Hematopoietic multipotent progenitor cell treated with erythropoietin and hydrocortisone succinate and interleukin-3 and kit ligand, for 6 days (in vitro differentiated cells): ENCODE measurements at regions not wholly inside any gene's neighbourhood (a gene's known extent, or its start where the extent isn't known, plus 50 kb on each side); places are given as distances from the start of the nearest gene placed in this dataset.

Experiments
- DNase-seq: peaks from one replicate; pipeline ENCODE4 v3.0.0-alpha.2; 2015

- DNase-seq, result no peak
These were observed 54.1 kb upstream of the DTNBP1 start for GRCh38 chr6:15716889-15717288.

DNA sequence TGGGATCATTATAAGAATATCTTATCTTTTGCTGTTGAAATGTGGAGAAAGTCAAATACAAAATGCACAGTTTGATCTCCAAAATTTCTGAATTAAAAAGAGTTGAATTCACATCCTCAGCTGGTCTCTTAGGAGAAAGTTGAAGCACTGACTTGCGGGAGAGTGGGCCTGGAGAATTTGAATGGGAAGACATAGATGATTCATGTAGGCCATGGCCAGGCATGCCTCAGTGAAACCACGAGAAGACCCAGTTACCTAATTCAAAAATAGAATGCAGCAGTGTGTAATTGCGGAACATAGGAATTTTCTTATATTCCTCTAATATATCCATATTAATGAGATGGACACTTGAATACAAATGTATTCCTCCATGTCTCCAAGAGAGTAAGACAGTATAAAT is 53.0 kb upstream of the DTNBP1 start:
- DNase-seq, result no peak

DNA sequence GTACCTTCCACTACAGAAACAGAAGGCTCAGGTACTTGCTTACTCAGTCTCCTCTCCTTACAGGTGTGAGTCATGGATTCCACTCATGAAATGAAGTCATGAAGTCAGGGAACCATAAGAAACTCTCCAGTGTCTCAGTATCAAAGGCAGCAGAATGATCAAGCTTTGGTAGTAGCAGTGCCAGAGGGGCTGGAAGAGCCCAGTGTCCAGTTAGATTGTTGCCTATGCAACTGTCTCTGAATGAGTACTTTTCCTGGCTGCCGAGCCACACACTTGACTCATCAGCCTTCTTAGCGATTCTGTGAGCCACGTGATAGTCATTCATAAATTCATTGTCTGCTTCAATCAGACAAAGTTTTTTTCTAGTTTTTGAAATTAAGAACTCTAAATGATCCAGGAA is 52.2 kb upstream of the DTNBP1 start:
- no peak for DNase-seq

DNA sequence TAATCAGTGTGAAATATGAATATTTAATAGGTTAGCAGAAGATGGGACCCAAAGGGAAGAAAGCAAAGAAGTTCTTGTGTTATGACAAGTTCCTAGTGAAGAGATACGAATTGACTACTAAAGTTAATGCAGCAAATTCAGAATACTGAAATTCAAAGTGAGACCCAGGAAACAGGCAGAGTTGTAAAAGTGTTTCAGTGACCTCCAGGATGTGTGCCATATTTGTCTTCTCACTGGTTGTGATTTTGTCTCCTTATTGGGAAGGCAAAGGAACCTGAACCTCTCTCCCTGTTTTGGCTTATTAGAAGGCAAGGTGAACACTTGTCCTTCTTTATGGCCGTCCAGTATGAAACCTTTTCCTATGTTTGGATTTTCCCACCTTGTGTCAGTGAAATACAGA is 51.8 kb upstream of the DTNBP1 start:
- DNase-seq, result no peak

DNA sequence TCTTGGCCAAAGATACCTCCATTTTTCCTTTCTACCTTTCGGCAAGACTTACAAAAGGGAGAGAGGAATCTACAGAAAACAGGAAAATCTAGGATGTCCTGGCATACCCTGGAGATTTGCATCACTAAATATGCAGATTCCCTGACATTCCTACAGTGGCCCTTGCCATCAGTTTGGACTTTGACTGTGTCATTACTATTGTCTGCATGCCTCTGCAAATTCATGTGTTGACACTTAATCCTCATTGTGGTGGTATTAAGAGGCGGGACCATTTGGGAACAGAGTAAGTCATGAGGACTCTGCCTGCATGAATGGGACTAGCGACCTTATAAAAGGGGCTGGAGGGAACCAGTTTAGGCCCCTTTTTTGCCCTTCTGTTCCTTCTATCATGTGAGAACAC is 50.5 kb upstream of the DTNBP1 start:
- DNase-seq, result no peak

- DNase-seq, result no peak
These were observed 50.0 kb upstream of the DTNBP1 start for GRCh38 chr6:15712797-15713196.
